GM18520 (cell line): ENCODE measurements at regions not wholly inside any gene's neighbourhood (a gene's known extent, or its start where the extent isn't known, plus 50 kb on each side); places are given as distances from the start of the nearest gene placed in this dataset.
"Not testable (repeated sequence)": the region's sequence is repeated elsewhere in the genome, so short reads cannot be mapped to it uniquely, and the experiment has no call there.

Source experiments
- ATAC-seq: cut with Tn5 transposase; IDR thresholded peaks from one replicate; pipeline ENCODE4 v1.9.1; 2021; ENCODE audit not compliant: unreplicated experiment

DNA sequence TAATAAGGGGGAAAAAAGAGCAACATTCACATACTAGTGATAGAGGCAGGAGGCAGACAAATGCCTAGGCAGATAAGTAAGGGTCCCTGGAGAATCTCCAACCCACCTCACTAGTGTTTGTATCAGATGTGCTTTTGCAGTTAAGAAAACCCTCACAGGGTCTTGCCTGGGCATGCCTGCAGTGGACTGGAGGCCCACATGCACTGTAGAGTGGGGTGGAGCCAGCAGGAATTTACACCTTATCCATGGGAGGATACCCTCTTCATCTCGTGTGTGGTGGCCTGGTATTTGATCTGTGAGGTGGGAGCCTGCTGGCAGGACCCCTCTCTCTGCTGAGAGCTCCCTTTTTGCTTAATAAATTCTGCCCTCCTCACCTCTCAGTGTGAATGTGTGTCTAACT is 238.0 kb upstream of the SLC16A7 start:
- no peak for ATAC-seq

DNA sequence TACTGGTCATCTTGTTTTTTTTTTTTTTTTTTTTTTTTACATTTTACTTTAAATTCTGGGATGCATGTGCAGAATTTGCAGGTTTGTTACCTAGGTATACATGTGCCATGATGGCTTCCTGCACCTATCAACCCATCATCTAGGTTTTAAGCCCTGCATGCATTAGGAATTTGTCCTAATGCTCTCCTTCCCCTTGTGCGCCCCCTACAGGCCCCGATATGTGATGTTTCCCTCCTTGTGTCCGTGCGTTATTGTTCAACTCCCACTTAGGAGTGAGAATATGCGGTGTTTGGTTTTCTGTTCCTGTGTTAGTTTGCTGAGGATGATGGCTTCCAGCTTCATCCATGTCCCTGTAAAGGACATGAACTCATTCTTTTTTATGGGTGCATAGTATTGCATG is 249.6 kb upstream of the SLC16A7 start:
- ATAC-seq, result not testable (repeated sequence)

DNA sequence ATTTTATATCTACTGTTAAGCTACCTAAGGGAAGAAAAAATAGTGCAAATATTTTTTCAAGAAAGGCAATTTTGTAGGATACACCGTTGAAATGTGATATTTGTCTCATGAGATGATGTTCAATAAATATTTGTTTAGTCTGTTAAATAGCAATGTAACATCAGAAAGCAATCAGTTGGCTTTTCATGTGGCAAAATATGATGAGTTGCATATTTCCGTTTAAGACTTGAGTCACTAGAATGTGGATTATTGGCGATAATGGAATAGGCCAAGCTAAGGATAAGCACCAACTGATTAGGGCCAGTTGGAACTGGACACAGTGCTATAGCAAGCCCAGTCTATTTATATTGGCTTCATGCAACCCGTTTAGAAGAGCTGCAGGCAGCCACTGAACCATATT is 250.4 kb upstream of the SLC16A7 start:
- ATAC-seq, result no peak

DNA sequence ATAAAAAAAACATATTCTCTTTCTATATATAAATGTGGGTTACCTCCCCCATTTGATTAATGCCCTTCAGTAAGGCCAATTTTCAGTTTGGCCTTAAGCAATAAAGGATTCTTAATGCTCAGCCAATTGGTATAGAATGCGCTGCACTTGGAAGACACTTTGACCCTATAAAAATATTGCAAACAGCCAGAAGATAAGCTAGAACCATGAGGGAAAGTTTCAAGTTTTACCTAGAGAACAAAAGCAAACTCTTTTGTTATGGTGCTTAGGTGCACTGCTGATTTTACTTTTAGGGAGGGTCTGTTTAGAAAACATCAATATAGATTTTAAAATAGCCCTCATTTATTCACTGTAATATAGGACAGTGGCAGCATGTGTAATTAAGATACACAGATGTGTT is 251.6 kb upstream of the SLC16A7 start:
- ATAC-seq, result no peak

DNA sequence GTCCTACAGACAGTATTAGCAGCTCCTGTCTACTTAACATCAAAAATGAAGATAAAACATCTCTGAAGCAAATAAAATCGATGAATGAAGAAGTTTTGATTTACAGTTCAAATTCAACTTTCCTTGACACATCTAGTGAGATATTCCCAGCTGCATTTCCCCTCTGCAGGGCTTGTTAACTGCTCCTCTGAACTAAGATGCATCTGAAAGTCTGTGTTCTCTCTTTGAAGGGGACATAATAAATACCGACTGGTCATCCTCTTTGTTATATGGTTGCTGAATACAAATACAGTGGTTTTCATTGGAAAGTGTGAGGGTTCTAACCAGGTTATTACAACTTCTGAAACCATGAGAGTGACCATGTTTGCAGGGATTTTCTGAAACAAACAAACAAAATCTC is 266.4 kb upstream of the SLC16A7 start:
- no peak for ATAC-seq

DNA sequence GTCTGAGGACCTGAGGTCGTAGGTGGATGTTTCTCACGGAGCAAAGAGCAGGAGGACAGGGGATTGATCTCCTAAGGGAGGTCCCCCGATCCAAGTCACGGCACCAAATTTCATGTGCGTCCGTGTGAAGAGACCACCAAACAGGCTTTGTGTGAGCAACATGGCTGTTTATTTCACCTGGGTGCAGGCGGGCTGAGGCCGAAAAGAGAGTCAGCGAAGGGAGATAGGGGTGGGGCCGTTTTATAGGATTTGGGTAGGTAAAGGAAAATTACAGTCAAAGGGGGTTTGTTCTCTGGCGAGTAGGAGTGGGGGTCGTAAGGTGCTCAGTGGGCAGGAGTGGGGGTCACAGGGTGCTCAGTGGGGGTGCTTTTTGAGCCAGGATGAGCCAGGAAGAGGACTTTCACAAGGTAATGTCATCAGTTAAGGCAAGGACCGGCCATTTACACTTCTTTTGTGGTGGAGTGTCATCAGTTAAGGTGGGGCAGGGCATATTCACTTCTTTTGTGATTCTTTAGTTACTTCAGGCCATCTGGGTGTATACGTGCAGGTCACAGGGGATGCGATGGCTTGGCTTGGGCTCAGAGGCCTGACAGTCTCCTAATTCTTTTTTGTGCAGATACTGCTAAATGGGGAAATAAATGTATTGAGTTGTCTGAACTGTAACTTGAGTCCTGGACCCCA is 267.3 kb upstream of the SLC16A7 start:
- ATAC-seq, result not testable (repeated sequence)

DNA sequence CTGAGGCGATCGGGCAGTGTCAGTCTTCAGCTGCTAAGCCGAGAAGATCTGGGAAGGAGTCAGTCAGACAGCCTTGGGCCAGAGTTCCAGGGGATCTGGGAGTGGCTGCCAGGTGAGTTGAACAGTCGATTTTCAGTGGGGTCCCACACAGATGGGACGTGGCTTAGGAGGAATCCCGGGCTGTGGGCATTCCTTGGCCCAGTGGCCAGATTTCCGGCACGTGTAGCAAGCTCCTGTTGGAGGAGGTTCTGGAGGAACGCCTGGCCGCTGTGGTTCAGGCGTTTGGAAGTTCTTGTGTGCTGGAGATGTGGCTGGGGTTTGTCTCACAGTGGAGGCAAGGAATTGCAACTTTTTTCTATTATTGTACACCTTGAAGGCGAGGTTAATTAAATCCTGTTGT is 269.4 kb upstream of the SLC16A7 start:
- not testable (repeated sequence) for ATAC-seq

DNA sequence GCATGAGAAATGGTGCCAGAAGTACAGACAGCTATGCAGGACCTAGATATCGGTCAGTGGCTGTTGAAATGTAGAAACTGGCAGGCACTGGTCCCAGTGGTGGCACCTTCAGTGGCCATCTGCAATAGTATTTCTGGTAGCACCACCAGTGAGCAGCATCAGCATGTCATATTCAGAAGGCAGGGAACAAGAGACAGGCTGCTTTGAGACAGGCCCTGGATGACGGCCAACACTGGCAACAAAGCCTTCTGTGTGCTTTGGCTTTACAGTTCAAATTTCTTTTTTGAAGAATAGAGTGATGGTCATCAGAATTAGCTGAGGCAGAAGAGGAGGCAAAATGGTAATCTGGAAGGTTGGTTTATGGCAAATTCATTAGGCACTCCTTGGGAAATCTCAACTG is 273.4 kb upstream of the SLC16A7 start:
- no peak for ATAC-seq

DNA sequence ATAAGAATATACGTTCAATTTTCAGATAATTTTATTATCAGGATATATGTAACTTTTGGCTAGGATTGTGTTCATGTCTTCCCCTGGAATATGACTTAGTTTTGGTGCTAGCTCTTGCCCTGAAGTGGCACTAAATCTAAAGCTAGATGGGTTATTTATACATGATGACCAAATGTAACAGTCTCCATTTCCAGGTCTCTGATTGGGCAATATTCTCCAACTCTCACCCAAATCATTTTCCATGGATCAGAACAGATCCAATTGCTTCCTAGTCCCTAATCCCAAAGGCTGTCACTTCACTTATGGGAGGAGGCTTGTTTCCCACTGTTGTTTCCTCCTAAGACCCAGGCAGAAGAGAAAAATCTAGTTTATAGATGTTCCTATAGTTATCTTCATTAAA is 274.6 kb upstream of the SLC16A7 start:
- ATAC-seq, result no peak

DNA sequence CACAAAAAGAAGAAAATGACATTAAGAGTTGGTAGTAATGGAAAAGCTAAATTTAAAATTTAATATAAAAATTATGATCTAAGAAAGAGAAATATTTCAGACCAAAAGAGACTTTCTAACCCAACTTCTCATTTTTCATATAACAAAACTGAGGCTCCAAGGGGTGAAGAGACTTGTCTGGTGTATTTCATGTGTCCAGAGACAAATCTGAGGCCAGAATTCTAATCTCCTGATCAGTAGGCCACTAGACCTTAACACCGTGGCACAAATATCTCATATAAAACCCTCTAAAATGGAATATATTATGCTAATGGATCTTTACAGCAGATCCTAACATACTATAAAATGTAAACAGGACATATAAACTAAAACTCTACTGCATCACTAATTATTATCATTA is 275.7 kb upstream of the SLC16A7 start:
- no peak for ATAC-seq

DNA sequence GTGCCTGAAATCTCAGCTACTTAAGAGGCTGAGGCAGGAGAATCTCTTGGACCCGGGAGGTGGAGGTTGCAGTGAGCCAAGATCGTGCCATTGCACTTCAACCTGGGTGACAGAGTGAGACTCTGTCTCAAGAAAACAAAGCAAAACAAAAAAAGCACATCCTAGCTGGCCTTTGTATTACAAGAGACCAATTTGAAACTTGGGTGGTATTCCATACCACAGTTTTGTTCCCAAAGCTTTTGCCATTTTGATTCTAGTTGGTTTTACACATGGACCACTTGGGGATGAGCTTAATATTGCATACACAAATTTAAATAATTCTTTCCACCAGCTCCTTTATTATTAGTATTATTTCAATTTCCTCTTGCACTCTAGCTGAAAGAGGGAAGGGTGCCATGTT is 276.9 kb upstream of the SLC16A7 start:
- ATAC-seq, result no peak

DNA sequence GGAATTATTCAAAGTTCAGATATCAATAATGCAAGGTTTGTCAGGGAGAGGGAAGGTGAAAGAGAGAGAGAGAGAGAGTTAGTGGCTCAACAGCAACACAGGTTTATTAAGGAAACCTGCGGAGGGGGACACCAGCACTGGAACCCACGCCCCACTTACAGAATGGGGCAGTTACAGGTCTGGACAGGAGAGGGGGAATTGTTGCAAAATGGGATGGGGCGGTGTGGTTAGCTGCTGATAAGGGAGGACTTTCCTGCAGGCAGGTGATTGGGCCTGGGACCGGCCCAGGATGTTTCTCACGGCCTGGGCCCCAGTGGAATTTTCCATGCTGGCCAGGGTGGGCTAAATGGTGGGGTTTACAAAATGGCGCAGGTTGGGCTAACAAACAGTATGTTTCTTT is 278.2 kb upstream of the SLC16A7 start:
- no peak for ATAC-seq

DNA sequence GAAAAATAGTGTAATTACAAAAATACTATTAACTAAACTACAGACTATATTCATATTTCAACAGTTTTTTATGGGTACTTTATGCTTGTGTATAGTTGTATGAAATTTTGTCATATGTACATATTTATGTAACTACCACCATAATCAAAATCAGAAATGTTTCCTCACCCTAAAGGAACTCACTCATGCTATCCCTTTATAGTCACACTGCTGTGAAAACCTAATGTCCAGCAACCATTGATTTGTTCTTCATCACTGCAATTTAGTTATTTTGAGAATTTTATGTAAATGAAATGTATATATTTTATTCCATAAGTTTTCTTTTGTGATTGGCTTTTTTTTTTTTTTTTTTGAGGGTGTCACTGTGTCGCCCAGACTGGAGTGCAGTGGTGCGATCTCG is 278.9 kb upstream of the SLC16A7 start:
- ATAC-seq, result no peak

DNA sequence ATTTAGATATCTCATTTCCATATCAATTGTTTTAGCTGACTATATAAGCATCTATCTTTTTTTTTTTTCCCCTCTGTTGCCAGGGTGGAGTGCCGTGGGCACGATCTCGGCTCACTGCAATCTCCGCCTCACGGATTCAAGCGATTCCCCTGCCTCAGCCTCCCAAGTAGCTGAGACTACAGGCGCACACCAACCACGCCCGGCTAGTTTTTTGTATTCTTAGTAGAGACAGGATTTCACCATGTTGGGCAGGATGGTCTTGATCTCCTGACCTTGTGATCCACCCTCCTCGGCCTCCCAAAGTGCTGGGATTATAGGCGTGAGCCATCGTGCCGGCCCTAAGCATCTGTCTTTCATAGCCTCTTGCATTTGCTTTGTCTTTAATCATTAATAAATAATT is 279.5 kb upstream of the SLC16A7 start:
- ATAC-seq, result not testable (repeated sequence)

DNA sequence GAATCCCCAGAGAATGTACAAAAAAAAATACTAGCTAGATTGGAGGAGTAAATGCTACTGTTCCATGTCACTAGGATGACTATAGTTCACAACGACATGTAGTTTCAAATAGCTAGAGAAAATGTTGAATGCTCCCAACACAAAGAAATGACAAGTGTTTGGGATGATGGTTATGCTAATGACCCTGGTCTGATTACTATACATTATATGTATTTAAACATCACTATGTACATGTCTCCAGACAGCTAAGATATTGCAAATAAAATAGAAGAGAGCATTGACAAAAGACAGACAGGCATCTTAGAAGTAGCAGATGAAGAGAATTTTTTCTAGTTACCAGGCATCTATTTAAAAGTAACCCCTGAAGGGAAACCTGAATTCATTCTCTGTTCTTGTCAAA is 281.6 kb upstream of the SLC16A7 start:
- ATAC-seq, result no peak

DNA sequence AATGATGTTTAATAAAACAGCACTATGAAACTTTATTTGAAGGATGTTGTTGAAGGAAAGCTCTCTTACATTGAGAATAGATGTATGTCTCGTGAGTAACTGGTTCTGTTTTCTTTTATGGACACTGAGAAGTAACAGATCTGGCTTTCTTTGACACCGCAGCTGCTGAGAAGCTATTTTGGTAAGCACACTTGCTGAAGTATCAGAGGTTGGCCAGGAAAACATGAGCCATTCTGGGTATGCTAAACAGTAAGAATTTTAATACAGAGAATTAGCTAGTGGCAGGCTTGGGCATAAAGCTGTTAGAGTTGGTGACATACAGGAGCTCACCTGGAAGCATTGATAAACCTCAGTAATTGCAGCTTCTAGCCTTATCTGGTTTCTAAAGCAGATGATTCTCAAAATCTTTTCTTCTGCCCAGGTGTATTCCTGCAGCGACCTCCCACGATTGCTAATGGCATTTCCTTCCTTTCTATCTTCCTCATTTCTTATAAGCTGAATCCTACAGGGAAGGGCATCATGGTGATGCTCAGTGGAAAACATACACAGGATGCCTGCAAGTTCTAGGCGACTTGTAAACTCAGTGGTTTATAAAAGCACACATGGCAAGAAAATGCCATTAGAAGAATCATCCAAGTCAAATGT is 291.6 kb upstream of the SLC16A7 start:
- no peak for ATAC-seq

DNA sequence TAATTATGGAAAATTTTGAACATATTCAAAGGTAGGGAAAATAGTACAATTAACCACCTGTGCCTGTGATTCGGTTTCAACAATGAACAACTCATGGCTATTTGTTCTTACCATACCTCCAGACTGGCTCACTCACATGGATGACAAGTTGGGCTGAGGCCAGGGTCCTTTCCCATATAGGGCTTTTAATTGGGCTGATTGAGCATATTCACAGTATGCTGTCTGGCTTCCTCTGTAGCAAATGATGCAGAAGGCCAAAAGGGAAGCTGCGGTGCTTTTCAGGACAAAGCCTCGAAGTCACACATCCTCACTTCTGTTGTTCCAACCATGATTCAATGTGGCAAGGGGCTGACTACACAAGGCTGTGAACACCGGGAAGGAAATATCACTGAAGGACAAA is 297.5 kb upstream of the SLC16A7 start:
- no peak for ATAC-seq

DNA sequence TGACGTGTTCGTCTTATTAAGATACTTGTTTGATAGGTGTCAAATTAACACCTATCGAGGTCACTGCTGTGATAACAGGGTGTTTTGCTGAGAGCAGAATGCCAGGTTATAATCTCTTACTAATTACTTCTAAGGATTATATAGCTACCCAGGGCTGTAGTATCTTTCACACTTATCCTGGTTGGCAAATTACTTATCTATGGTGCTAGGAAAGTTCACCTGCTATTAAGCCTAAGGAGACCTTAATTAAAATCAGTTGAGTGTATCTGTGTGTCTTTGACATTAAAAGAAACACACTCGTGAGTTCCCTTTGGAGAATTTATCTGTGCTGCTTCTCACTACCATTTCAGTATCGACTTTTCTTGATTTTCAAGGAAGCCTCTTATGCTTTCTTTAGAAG is 301.6 kb upstream of the SLC16A7 start:
- ATAC-seq, result no peak

DNA sequence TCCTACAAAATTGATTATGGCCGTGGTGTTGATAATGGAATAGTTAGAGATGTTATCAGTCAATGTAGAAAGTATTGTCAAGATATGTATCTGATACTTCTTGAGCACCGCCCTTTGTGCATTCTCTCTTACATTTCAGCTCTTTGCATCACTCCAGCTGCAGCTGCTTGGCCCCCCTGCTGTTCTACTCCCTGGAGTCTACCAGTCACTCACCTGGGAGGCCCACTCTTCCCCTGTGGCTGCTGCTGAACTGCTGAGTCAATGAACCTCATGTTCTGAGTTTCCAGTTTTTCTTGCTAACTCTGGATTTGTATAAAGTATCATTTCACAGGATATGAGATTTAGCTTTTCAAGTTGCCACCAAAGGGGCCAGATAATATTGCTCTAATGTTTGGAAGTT is 312.8 kb upstream of the SLC16A7 start:
- no peak for ATAC-seq

DNA sequence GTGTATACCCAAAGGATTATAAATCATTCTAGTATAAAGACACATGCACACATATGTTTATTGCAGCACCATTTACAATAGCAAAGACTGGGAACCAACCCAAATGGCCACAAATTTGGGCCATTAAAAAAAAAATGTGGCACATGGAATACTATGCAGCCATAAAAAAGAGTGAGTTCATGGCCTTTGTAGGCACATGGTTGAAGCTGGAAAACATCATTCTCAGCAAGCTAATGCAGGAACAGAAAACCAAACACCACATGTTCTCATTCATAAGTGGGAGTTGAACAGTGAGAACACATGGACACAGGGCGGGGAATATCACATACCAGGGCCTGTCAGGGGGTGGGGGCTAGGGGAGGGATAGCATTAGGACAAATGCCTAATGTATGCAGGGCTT is 322.3 kb upstream of the SLC16A7 start:
- not testable (repeated sequence) for ATAC-seq

DNA sequence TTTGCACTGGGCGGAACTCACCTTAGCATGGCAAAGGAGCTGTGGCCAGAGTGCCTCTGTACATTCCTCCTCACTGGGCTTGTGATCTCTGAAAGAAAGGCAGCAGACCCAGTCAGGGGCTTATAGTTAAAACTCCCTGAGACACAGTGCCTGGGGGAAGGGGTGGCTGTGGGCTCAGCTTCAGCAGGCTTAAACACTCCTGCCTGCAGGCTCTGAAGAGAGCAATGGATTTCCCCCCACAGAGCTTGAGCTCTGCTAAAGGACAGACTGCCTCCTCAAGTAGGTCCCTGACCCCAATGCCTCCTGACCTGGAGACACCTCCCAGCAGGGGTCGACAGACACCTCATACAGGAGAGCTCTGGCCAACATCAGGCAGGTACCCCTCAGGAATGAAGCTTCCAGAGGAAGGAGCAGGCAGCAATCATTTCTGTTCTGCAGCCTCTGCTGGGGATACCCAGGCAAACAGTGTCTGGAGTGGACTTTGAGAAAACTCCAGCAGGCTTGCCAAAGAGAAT is 327.5 kb upstream of the SLC16A7 start:
- ATAC-seq, result no peak

DNA sequence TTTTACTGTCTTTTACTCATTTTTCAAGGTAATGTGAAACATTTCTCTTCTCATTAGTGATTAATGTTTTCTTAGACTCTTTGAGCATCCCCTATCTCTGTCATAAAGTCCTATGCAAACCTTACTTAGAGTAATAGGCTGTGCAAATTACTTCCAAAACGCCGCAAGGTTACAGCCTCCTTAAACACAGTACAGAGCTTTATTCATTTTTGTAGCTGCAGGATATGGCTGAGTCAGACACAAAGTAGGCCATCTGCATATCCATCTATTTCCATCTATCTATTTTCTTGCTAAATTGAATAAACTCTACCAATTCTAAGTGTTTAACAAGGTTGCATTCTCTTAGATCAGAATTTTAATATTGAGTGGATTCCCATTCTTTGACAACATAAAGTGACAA is 335.6 kb upstream of the SLC16A7 start:
- no peak for ATAC-seq

DNA sequence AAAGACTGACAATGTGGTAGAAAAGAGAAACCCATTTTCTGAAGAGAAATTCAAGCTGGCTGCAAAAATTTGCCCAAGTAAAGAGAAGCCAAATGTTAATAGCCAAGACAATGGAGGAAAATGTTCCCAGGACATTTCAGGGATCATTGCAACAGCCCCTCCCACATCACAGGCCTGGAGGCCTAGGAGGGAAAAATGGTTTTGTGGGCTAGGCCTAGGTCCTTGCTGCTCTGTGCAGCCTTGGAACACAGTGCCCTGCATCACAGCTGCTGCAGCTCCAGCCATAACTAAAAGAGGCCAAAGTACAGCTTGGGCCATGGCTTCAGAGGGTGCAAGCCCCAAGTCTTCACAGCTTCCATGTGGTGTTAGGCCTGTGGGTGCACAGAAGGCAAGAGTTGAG is 332.4 kb upstream of the LRIG3 start:
- no peak for ATAC-seq
